ENCODE measurements at regions not wholly inside any gene's neighbourhood (a gene's known extent, or its start where the extent isn't known, plus 50 kb on each side); places are given as distances from the start of the nearest gene placed in this dataset.

- Histone ChIP-seq H3K9me3 (no peaks in the 10 kb centered on the region), H3K27me3 (no peaks in the 10 kb centered on the region), H3K4me3 (no peak overlapping the region), H3K4me1 (no peaks in the 10 kb centered on the region), H3K36me3 (ENCODE audit: low read depth, missing control alignments) (no peaks in the 10 kb centered on the region), H3K27ac (no peak overlapping the region)
- 73 to 87% methylated on average over 3 of the region's 3 CpGs for WGBS, 2 donors
- intact Hi-C loops (cut with DNase I; ENCODE audit: low total_unique reads) = no loop called here
- TF ChIP-seq POLR2A (IDR thresholded peaks at IDR 0.05) (no peak), CTCF (IDR thresholded peaks at IDR 0.05) (no peak)
- DNase-seq = no peak
Measured at GRCh38 chr3:165455793-165456192, 259.6 kb upstream of the SLITRK3 start.

GRCh38 chr3:165455360-165455759 is 259.2 kb upstream of the SLITRK3 start:
- H3K9me3 ChIP-seq = no peaks in the 10 kb centered on the region
- H3K27me3 ChIP-seq = no peaks in the 10 kb centered on the region
- intact Hi-C loops (cut with DNase I; ENCODE audit: low total_unique reads) = no loop called here
- no peak for DNase-seq
- no peak for TF ChIP-seq POLR2A (IDR thresholded peaks at IDR 0.05)
- TF ChIP-seq CTCF (IDR thresholded peaks at IDR 0.05) = no peak
- no peaks in the 10 kb centered on the region for H3K36me3 ChIP-seq (ENCODE audit: low read depth, missing control alignments)
- no peaks in the 10 kb centered on the region for H3K4me1 ChIP-seq
- WGBS, 2 donors = 81 to 84% methylated on average over 2 of the region's 2 CpGs
- H3K4me3 ChIP-seq = no peak overlapping the region
- no peak overlapping the region for H3K27ac ChIP-seq

- 69 to 72% methylated on average over 4 of the region's 4 CpGs for WGBS, 2 donors
- intact Hi-C loops (cut with DNase I; ENCODE audit: low total_unique reads) = no loop called here
- H3K4me1 ChIP-seq = no peaks in the 10 kb centered on the region
Measured at GRCh38 chr3:165451371-165452070, 255.3 kb upstream of the SLITRK3 start.

GRCh38 chr3:165446555-165446954 is 250.4 kb upstream of the SLITRK3 start:
- no peak for DNase-seq
- H3K36me3 ChIP-seq (ENCODE audit: low read depth, missing control alignments) = no peaks in the 10 kb centered on the region
- intact Hi-C loops (cut with DNase I; ENCODE audit: low total_unique reads) = no loop called here
- H3K4me3 ChIP-seq = no peak overlapping the region
- no peaks in the 10 kb centered on the region for H3K9me3 ChIP-seq
- no peaks in the 10 kb centered on the region for H3K4me1 ChIP-seq
- WGBS, 2 donors = 90 to 92% methylated on average over 3 of the region's 3 CpGs
- H3K27me3 ChIP-seq = no peaks in the 10 kb centered on the region
- no peak for TF ChIP-seq POLR2A (IDR thresholded peaks at IDR 0.05)
- no peak for TF ChIP-seq CTCF (IDR thresholded peaks at IDR 0.05)
- no peak overlapping the region for H3K27ac ChIP-seq

More at GRCh38 chr3:165451371-165452070, 255.3 kb upstream of the SLITRK3 start:
- Histone ChIP-seq H3K4me3 (no peak overlapping the region), H3K27ac (no peak overlapping the region), H3K9me3 (no peaks in the 10 kb centered on the region), H3K27me3 (no peaks in the 10 kb centered on the region), H3K36me3 (ENCODE audit: low read depth, missing control alignments) (no peaks in the 10 kb centered on the region)
- no peak for DNase-seq
- TF ChIP-seq CTCF (IDR thresholded peaks at IDR 0.05) (no peak), POLR2A (IDR thresholded peaks at IDR 0.05) (no peak)

- no peak overlapping the region for H3K27ac ChIP-seq
- 70 to 82% methylated on average over 4 of the region's 4 CpGs for WGBS, 2 donors
- H3K4me1 ChIP-seq = no peaks in the 10 kb centered on the region
- no peaks in the 10 kb centered on the region for H3K36me3 ChIP-seq (ENCODE audit: low read depth, missing control alignments)
- no peaks in the 10 kb centered on the region for H3K27me3 ChIP-seq
- H3K4me3 ChIP-seq = no peak overlapping the region
- intact Hi-C loops (cut with DNase I; ENCODE audit: low total_unique reads) = no loop called here
- no peak for DNase-seq
- no peaks in the 10 kb centered on the region for H3K9me3 ChIP-seq
- TF ChIP-seq POLR2A (IDR thresholded peaks at IDR 0.05) (no peak), CTCF (IDR thresholded peaks at IDR 0.05) (no peak)
Measured at GRCh38 chr3:165444745-165445144, 248.6 kb upstream of the SLITRK3 start.
